KMS-11 (cell line): ENCODE measurements at regions not wholly inside any gene's neighbourhood (a gene's known extent, or its start where the extent isn't known, plus 50 kb on each side); places are given as distances from the start of the nearest gene placed in this dataset.

Experiments
- H2AFZ ChIP-seq: fragments of 200-600 bp; sonication (generic); 2 replicates; pipeline ENCODE4 v1.6.1; 2016; ENCODE audit warnings: antibody characterized with exemption, mixed run types, low read depth
- H3K27ac ChIP-seq: fragments of 200-600 bp; sonication (generic); 2 replicates; pipeline ENCODE4 v1.6.1; 2016; ENCODE audit warnings: mild to moderate bottlenecking, mixed run types
- H3K27me3 ChIP-seq: fragments of 200-600 bp; sonication (generic); 2 replicates; pipeline ENCODE4 v1.6.1; 2017; ENCODE audit warnings: mild to moderate bottlenecking, low read depth, mixed run types, moderate library complexity; ENCODE audit not compliant: insufficient read depth
- H3K36me3 ChIP-seq: fragments of 200-600 bp; sonication (generic); 2 replicates; pipeline ENCODE4 v1.6.1; 2017; ENCODE audit warnings: mild to moderate bottlenecking, mixed run types; ENCODE audit not compliant: insufficient read depth
- H3K4me1 ChIP-seq: fragments of 200-600 bp; sonication (generic); 2 replicates; pipeline ENCODE4 v1.6.1; 2016; ENCODE audit warnings: mild to moderate bottlenecking, low read depth, mixed run types; ENCODE audit not compliant: poor library complexity, severe bottlenecking
- H3K4me2 ChIP-seq: fragments of 200-600 bp; sonication (generic); 2 replicates; pipeline ENCODE4 v1.7.0; 2016; ENCODE audit warnings: mild to moderate bottlenecking, mixed run types
- H3K4me3 ChIP-seq: fragments of 200-600 bp; sonication (generic); IDR thresholded peaks from 2 replicates; pipeline ENCODE4 v1.6.1; 2017; ENCODE audit warnings: low read depth, low read length, mixed read lengths; ENCODE audit not compliant: insufficient read depth
- H3K79me2 ChIP-seq: fragments of 200-600 bp; sonication (generic); 2 replicates; pipeline ENCODE4 v1.6.1; 2016; ENCODE audit warnings: low read depth, mixed run types; ENCODE audit not compliant: insufficient read depth
- H3K9ac ChIP-seq: fragments of 200-600 bp; sonication (generic); 2 replicates; pipeline ENCODE4 v1.6.1; 2016; ENCODE audit warnings: mild to moderate bottlenecking, mixed run types
- H4K20me1 ChIP-seq: fragments of 200-600 bp; sonication (generic); 2 replicates; pipeline ENCODE4 v1.6.1; 2016; ENCODE audit warnings: mild to moderate bottlenecking, mixed run types; ENCODE audit not compliant: insufficient read depth
- TF ChIP-seq, protein P1 (sequence below): fragments of 200-600 bp; sonication (generic); conservative IDR thresholded peaks from 2 replicates; pipeline ENCODE4 v1.6.1; 2017; ENCODE audit warnings: low read depth, mild to moderate bottlenecking, antibody characterized with exemption, low read length, moderate library complexity, mixed read lengths

DNA sequence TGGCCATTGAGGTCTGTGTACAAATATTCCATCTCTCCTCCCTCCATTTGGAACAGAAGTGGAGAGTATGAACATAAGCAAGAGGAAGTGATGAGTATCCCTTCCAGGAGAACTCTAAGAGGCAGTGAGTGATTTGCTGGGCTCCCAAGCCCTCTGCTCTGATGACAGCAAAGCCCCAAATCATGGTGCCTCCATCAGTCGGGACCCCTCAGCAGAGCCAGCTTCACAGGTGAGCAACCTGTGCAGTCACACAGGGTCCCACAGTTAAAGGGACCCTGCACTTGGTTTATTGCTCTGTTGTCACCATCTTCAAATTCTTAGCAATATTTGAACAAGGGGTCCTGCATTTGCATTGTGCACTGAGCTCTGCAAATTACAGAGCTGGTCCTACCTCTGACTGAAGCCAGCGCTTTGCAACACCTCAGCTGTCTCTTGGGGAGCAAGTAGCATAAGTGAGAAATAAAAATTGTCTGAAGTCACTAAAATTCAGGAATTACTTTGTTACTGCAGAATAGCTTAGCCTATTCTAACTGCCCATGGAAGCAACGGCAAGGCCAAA is 466.4 kb downstream of the MN1 start:
- Histone ChIP-seq H3K79me2 (no peaks in the 10 kb centered on the region), H4K20me1 (no peaks in the 10 kb centered on the region), H3K9ac (no peak overlapping the region), H3K4me3 (no peak overlapping the region), H3K27ac (no peak overlapping the region), H2AFZ (no peak overlapping the region), H3K27me3 (no peaks in the 10 kb centered on the region), H3K36me3 (no peaks in the 10 kb centered on the region), H3K4me1 (no peaks in the 10 kb centered on the region), H3K4me2 (no peak overlapping the region)
- TF ChIP-seq, protein P1, sequence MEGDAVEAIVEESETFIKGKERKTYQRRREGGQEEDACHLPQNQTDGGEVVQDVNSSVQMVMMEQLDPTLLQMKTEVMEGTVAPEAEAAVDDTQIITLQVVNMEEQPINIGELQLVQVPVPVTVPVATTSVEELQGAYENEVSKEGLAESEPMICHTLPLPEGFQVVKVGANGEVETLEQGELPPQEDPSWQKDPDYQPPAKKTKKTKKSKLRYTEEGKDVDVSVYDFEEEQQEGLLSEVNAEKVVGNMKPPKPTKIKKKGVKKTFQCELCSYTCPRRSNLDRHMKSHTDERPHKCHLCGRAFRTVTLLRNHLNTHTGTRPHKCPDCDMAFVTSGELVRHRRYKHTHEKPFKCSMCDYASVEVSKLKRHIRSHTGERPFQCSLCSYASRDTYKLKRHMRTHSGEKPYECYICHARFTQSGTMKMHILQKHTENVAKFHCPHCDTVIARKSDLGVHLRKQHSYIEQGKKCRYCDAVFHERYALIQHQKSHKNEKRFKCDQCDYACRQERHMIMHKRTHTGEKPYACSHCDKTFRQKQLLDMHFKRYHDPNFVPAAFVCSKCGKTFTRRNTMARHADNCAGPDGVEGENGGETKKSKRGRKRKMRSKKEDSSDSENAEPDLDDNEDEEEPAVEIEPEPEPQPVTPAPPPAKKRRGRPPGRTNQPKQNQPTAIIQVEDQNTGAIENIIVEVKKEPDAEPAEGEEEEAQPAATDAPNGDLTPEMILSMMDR, result no peak

DNA sequence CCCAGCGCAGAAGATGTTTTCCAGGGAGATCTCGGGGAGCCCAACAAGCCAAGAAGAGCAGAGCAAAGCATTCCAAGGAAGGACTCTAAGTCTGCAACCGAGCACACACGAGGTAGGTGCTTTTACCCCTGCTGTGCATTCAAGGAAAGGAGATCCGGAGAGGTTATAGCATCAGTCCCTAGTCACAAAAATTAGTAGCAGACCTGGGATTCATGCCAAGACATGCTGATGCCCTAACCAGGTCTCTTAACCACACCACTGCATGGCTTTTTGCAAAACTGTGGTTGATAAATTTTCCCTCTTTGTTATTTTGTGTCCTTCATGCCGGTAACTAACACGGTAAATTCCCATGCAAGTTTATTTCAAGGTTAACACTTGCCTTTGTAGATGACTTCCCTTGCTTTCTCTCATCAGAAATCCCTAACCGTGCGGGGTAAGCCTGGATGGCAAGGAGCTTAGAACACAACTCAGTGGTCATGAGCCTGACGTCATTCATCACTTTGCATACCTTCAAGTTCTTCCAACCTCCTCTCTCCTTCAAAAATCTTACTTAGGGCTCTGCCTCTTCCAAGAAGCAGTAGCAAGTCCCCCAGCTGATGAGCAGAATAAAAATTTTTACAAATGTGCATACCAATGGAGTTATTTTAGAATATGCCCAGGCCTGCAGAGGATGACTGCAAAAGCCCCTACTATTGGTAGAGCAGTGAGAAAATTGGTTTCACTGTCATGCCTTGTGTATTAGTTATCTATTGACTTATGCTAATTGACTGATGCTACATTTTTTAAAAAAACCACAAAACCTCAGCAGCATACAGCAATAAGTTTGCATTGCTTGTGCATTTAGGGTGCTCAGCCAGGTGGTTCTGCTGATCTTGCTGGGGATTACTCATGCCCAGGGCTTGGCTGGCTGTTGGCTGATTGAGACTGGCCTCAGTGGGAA is 465.1 kb downstream of the MN1 start:
- H3K36me3 ChIP-seq, result no peaks in the 10 kb centered on the region
- H2AFZ ChIP-seq, result no peak overlapping the region
- H3K79me2 ChIP-seq, result no peaks in the 10 kb centered on the region
- no peaks in the 10 kb centered on the region for H3K27me3 ChIP-seq
- no peak overlapping the region for H3K27ac ChIP-seq
- no peak overlapping the region for H3K4me3 ChIP-seq
- H4K20me1 ChIP-seq, result no peaks in the 10 kb centered on the region
- H3K4me1 ChIP-seq, result no peaks in the 10 kb centered on the region
- no peak overlapping the region for H3K9ac ChIP-seq
- TF ChIP-seq, protein P1, result no peak
- H3K4me2 ChIP-seq, result no peak overlapping the region

DNA sequence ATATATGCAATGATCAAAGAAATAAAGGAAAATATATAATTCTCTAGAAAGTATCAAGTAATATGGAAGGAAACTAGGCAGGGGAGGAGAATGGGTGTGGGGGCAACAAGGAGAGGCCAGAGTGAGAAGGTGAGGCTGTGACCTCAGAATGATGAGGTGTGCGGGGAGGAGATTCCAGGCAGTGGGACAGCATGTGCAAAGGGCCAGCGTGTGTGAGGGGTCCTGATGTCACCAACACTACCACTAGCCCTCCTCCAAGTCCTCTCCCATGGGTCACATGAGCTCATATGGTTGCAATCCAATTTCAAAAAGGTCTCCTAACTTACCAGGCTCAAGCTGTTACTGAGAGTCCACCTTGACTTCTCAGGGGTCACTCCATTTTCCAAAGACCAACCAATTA is 463.9 kb downstream of the MN1 start:
- H3K27ac ChIP-seq, result no peak overlapping the region
- no peak overlapping the region for H3K9ac ChIP-seq
- no peak overlapping the region for H3K4me2 ChIP-seq
- no peaks in the 10 kb centered on the region for H3K36me3 ChIP-seq
- no peak overlapping the region for H3K4me3 ChIP-seq
- TF ChIP-seq, protein P1, result no peak
- no peak overlapping the region for H2AFZ ChIP-seq
- no peaks in the 10 kb centered on the region for H3K27me3 ChIP-seq
- no peaks in the 10 kb centered on the region for H4K20me1 ChIP-seq
- H3K79me2 ChIP-seq, result no peaks in the 10 kb centered on the region
- no peaks in the 10 kb centered on the region for H3K4me1 ChIP-seq

DNA sequence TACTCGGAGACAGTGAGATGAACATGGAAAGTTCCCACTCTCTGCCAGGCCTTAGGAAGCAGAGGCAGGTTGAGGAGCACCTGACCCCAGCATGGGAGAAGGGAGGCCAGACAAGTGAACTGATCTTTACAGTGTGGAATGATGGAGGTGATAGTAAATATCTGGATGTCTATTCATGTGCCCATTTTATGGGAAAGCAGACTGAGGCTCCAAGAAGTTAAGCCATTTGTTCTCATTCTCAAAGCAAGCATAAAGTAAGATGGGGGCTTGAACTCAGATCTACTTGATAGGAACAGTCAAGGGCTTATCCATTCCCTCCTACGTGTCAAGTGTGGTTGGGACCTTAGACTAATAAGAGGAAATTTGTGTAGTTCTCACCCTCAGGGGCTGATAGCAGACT is 461.5 kb downstream of the MN1 start:
- Histone ChIP-seq H3K27me3 (no peaks in the 10 kb centered on the region), H4K20me1 (no peaks in the 10 kb centered on the region), H3K79me2 (no peaks in the 10 kb centered on the region), H3K9ac (no peak overlapping the region), H2AFZ (no peak overlapping the region), H3K4me2 (no peak overlapping the region), H3K36me3 (no peaks in the 10 kb centered on the region), H3K4me1 (no peaks in the 10 kb centered on the region), H3K27ac (no peak overlapping the region), H3K4me3 (no peak overlapping the region)
- TF ChIP-seq, protein P1, result no peak
